ENCODE measurements at regions not wholly inside any gene's neighbourhood (a gene's known extent, or its start where the extent isn't known, plus 50 kb on each side); places are given as distances from the start of the nearest gene placed in this dataset.

GRCh38 chr13:60258349-60258748 is 94.6 kb upstream of the DIAPH3 start:
- no peak for TF ChIP-seq CTCF (IDR thresholded peaks at IDR 0.05; ENCODE audit: borderline replicate concordance, extremely low read depth, low read length, poor library complexity, severe bottlenecking)
- no peak for TF ChIP-seq EZH2 (IDR thresholded peaks at IDR 0.05; ENCODE audit: borderline replicate concordance, low read depth, low read length, severe bottlenecking)

All from DND-41 (cell line).